ENCODE measurements at regions not wholly inside any gene's neighbourhood (a gene's known extent, or its start where the extent isn't known, plus 50 kb on each side); places are given as distances from the start of the nearest gene placed in this dataset.

DNA sequence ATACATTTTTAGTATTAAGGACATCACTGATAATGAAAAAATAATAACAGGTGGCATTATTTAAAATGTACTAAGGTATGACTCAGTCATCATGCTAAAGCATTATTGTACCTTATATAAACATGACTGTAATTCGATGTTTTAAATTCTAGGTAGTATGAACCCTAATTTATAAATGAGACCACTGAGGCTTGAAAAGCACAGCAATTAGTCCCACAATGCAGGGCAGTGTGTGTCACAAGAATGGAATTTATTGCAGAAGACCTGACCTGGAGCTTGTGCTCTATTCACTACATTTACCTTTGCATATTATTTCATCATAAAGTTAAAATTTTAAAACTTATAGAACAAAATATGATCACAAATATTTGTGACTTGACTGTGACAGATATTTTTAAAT, 358.5 kb upstream of the DSEL start:
- no peak overlapping the region for H3K4me2 ChIP-seq (ENCODE audit: extremely low read depth, insufficient read depth, low read length)
- H3K4me3 ChIP-seq (replicated peaks in 1 of 4; ENCODE audit: control extremely low read depth in 1 of 4, insufficient read depth in 1 of 4, low read depth in 3 of 4, low read length in 4 of 4): no peak overlapping the region
- H3K9me3 ChIP-seq (ENCODE audit: control insufficient read depth, insufficient read depth, low read depth, low read length): no peaks in the 10 kb centered on the region
- H3K4me1 ChIP-seq (ENCODE audit: control insufficient read depth, extremely low read depth, insufficient read depth, low read length): no peaks in the 10 kb centered on the region
- no peaks in the 10 kb centered on the region for H3K27me3 ChIP-seq (ENCODE audit: control insufficient read depth, insufficient read depth, low read length)
- H2AFZ ChIP-seq (ENCODE audit: low read length): no peak overlapping the region
- H3K79me2 ChIP-seq (ENCODE audit: control insufficient read depth, insufficient read depth, low read length): no peaks in the 10 kb centered on the region
- peak in 1 of 2 donors; percentile 29 for DNase-seq (ENCODE audit: low read depth in 2 of 2)
- H3K36me3 ChIP-seq (ENCODE audit: control insufficient read depth, insufficient read depth, low read length): no peaks in the 10 kb centered on the region
- no peak overlapping the region for H3K27ac ChIP-seq (ENCODE audit: insufficient read depth, low read length)
- TF ChIP-seq EZH2 (IDR thresholded peaks at IDR 0.05; ENCODE audit: low read length, missing control alignments): no peak
- TF ChIP-seq, protein P1, sequence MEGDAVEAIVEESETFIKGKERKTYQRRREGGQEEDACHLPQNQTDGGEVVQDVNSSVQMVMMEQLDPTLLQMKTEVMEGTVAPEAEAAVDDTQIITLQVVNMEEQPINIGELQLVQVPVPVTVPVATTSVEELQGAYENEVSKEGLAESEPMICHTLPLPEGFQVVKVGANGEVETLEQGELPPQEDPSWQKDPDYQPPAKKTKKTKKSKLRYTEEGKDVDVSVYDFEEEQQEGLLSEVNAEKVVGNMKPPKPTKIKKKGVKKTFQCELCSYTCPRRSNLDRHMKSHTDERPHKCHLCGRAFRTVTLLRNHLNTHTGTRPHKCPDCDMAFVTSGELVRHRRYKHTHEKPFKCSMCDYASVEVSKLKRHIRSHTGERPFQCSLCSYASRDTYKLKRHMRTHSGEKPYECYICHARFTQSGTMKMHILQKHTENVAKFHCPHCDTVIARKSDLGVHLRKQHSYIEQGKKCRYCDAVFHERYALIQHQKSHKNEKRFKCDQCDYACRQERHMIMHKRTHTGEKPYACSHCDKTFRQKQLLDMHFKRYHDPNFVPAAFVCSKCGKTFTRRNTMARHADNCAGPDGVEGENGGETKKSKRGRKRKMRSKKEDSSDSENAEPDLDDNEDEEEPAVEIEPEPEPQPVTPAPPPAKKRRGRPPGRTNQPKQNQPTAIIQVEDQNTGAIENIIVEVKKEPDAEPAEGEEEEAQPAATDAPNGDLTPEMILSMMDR (conservative IDR thresholded peaks at IDR 0.05 in 1 of 2, IDR thresholded peaks at IDR 0.05 in 1 of 2; ENCODE audit: low read depth in 1 of 2, low read length in 2 of 2): no peak
- H4K20me1 ChIP-seq (ENCODE audit: control insufficient read depth, extremely low read depth, insufficient read depth, low read length): no peaks in the 10 kb centered on the region
- no peak overlapping the region for H3K9ac ChIP-seq (ENCODE audit: insufficient read depth, low read length)

DNA sequence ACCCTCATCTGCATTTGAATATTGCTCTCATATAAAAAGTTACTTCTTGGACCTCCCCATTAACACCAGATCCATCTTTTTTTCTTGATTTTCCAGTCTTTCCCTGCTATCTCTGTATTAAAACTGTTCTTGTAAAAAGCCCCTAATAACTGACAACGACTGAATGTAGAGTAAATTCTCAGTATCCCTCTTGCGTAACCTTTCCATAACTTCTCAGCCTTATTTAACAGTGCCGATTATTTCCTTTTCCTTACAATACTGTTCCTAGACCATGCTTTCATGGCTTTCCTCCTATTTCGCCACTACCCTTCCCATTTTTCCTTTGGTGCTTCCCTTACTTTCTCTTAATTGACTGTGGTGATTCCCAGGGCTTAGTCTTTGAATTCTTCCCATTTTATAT, 348.9 kb upstream of the DSEL start:
- Histone ChIP-seq H4K20me1 (ENCODE audit: control insufficient read depth, extremely low read depth, insufficient read depth, low read length) (no peaks in the 10 kb centered on the region), H3K9ac (ENCODE audit: insufficient read depth, low read length) (no peak overlapping the region), H3K27ac (ENCODE audit: insufficient read depth, low read length) (no peak overlapping the region), H3K4me1 (ENCODE audit: control insufficient read depth, extremely low read depth, insufficient read depth, low read length) (peaks cover 5% of the 10 kb centered on the region), H3K9me3 (ENCODE audit: control insufficient read depth, insufficient read depth, low read depth, low read length) (no peaks in the 10 kb centered on the region), H3K4me2 (ENCODE audit: extremely low read depth, insufficient read depth, low read length) (no peak overlapping the region), H2AFZ (ENCODE audit: low read length) (no peak overlapping the region), H3K4me3 (replicated peaks in 1 of 4; ENCODE audit: control extremely low read depth in 1 of 4, insufficient read depth in 1 of 4, low read depth in 3 of 4, low read length in 4 of 4) (no peak overlapping the region), H3K27me3 (ENCODE audit: control insufficient read depth, insufficient read depth, low read length) (no peaks in the 10 kb centered on the region), H3K36me3 (ENCODE audit: control insufficient read depth, insufficient read depth, low read length) (no peaks in the 10 kb centered on the region), H3K79me2 (ENCODE audit: control insufficient read depth, insufficient read depth, low read length) (no peaks in the 10 kb centered on the region)
- DNase-seq (ENCODE audit: low read depth in 2 of 2): no peak
- no peak for TF ChIP-seq EZH2 (IDR thresholded peaks at IDR 0.05; ENCODE audit: low read length, missing control alignments)
- TF ChIP-seq, protein P1 (conservative IDR thresholded peaks at IDR 0.05 in 1 of 2, IDR thresholded peaks at IDR 0.05 in 1 of 2; ENCODE audit: low read depth in 1 of 2, low read length in 2 of 2): no peak

DNA sequence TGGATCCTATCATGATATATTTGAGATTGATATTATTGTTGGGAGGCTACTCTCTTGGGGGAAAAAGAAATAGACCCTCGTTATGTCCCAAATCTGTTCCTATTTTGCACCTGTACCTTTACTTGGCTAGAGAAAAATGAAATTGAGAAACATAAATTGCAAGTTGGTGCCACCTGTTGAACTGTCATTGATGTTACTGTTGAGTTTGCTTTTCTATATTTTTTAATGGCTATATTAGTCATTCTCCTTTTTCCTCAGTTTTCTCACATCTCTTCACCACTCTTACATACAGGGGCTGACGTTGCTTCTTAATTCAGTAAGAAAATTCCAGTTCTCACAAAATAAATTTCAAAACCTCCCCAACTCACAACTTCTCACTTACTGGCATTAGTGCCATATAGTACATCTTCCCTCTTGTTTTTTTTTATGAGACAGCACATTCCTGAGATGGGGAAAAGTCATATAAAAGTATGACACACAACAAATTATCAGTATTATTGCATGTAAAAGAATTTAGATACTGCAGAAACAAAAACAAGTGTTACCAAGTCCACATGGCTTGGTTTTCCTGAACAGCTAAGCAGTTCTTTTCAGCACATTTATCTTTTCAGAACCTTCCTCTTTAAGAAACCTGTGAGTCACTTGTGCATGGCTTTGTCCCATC, 348.3 kb upstream of the DSEL start:
- Histone ChIP-seq H3K4me3 (replicated peaks in 1 of 4; ENCODE audit: control extremely low read depth in 1 of 4, insufficient read depth in 1 of 4, low read depth in 3 of 4, low read length in 4 of 4) (no peak overlapping the region), H3K79me2 (ENCODE audit: control insufficient read depth, insufficient read depth, low read length) (no peaks in the 10 kb centered on the region), H3K27me3 (ENCODE audit: control insufficient read depth, insufficient read depth, low read length) (no peaks in the 10 kb centered on the region), H4K20me1 (ENCODE audit: control insufficient read depth, extremely low read depth, insufficient read depth, low read length) (no peaks in the 10 kb centered on the region), H3K36me3 (ENCODE audit: control insufficient read depth, insufficient read depth, low read length) (no peaks in the 10 kb centered on the region), H3K9ac (ENCODE audit: insufficient read depth, low read length) (no peak overlapping the region), H3K4me2 (ENCODE audit: extremely low read depth, insufficient read depth, low read length) (no peak overlapping the region), H3K4me1 (ENCODE audit: control insufficient read depth, extremely low read depth, insufficient read depth, low read length) (peaks cover 5% of the 10 kb centered on the region), H3K9me3 (ENCODE audit: control insufficient read depth, insufficient read depth, low read depth, low read length) (no peaks in the 10 kb centered on the region), H3K27ac (ENCODE audit: insufficient read depth, low read length) (no peak overlapping the region), H2AFZ (ENCODE audit: low read length) (no peak overlapping the region)
- DNase-seq (ENCODE audit: low read depth in 2 of 2): peak; percentile 19 to 72
- TF ChIP-seq EZH2 (IDR thresholded peaks at IDR 0.05; ENCODE audit: low read length, missing control alignments): no peak
- TF ChIP-seq, protein P1 (conservative IDR thresholded peaks at IDR 0.05 in 1 of 2, IDR thresholded peaks at IDR 0.05 in 1 of 2; ENCODE audit: low read depth in 1 of 2, low read length in 2 of 2): no peak
